Transverse colon (tissue), 4 donors: ENCODE measurements at regions not wholly inside any gene's neighbourhood (a gene's known extent, or its start where the extent isn't known, plus 50 kb on each side); places are given as distances from the start of the nearest gene placed in this dataset.

Source experiments
- DNase-seq: peaks from one replicate; pipeline ENCODE4 v3.0.0-alpha.2; 2019
- H3K27ac ChIP-seq, 4 donors: fragments of 200-600 bp; sonication (generic); 2 replicates each; pipeline ENCODE4 v1.5.1; 2016 to 2018; ENCODE audit warnings: inconsistent platforms in 4 of 4
- H3K27me3 ChIP-seq: fragments of 200-600 bp; sonication (generic); 2 replicates; pipeline ENCODE4 v1.5.1; 2017; ENCODE audit warnings: inconsistent platforms
- H3K36me3 ChIP-seq, 4 donors: fragments of 200-600 bp; sonication (generic); 2 replicates each; pipeline ENCODE4 v1.5.1; 2017 to 2019; ENCODE audit warnings: inconsistent platforms in 4 of 4
- H3K4me1 ChIP-seq, 4 donors: fragments of 200-600 bp; sonication (generic); 2 replicates each; pipeline ENCODE4 v1.5.1; 2017 to 2020; ENCODE audit warnings: inconsistent platforms in 4 of 4
- H3K4me3 ChIP-seq, 4 donors: fragments of 200-600 bp; sonication (generic); 1 replicate in 1 of 4; 2 replicates in 3 of 4; pipeline versions ENCODE4 v1.5.1 to v1.6.1; 2017 to 2019; ENCODE audit warnings: inconsistent platforms in 4 of 4
- H3K9me3 ChIP-seq, 2 donors: fragments of 200-600 bp; sonication (generic); 2 replicates each; pipeline ENCODE4 v1.5.1; 2017 to 2019; ENCODE audit warnings: inconsistent platforms in 2 of 2
- EP300 ChIP-seq: sonication (generic); formaldehyde crosslinking; IDR thresholded peaks from one replicate; pipeline ENCODE4 v1.6.1; 2017; ENCODE audit warnings: antibody characterized with exemption, low read depth
- POLR2A ChIP-seq: fragments of 450-650 bp; IDR thresholded peaks from one replicate; pipeline ENCODE4 v1.6.1; 2016; ENCODE audit warnings: antibody characterized with exemption, mild to moderate bottlenecking, moderate library complexity
- POLR2AphosphoS5 ChIP-seq, 3 donors: sonication (generic); formaldehyde crosslinking; IDR thresholded peaks; one replicate each; pipeline ENCODE4 v1.6.1; 2016; ENCODE audit warnings: antibody characterized with exemption in 3 of 3
- WGBS, 2 donors: methylation state at CpG; one replicate each; pipeline ENCODE4 v1.1.5; 2018; ENCODE audit warnings: low coverage in 1 of 2; 5-methylcytosine and 5-hydroxymethylcytosine counted together
- in situ Hi-C, 4 donors: fragments of 200-750 bp; cut with MboI; loops; one replicate each; pipeline versions ENCODE4 v1.15.0 to v1.15.1; 2017; ENCODE audit warnings: low sequenced_read_pairs in 3 of 4, low pct_ligation_motif_present in 1 of 4, low pct_unique_long_range_greater_than_20kb in 1 of 4
- intact Hi-C: fragments of 100-400 bp; cut with DNase I; formaldehyde crosslinking; loops from one replicate; pipeline ENCODE4 v1.15.1; 2023; ENCODE audit warnings: low total_unique reads
- TF ChIP-seq, protein P1 (sequence below), 5 experiments: fragments of 200-600 bp in 3 of 5; fragments of 450-650 bp in 2 of 5; sonication (generic) in 3 of 5; IDR thresholded peaks; 1 replicate in 2 of 5; 2 replicates in 3 of 5; pipeline ENCODE4 v1.5.1; 2016 to 2017; ENCODE audit warnings: antibody characterized with exemption in 5 of 5, inconsistent platforms in 3 of 5, mild to moderate bottlenecking in 2 of 5, moderate library complexity in 1 of 5

DNA sequence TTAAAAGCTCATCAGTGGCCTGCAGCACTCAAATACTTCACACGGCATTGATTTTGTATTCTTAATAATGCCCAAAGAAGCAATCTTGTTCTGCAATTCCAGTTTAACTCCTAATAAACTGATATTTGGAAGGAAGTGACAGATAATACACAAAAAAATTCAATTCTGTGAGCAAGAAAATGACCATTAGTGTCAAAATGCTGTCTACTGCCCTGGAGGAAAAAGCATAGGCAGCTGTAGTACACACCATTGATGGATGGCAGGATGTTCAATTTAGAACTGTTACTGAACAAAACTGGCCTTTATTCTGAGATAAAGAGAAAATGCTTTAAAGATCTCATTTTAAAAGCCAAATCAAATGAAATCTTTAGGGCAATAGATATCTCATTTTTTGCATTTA, 251.3 kb upstream of the FMN2 start:
- no peak for DNase-seq
- TF ChIP-seq EP300 (no peak), POLR2AphosphoS5 (IDR thresholded peaks at IDR 0.05) (no peak), POLR2A (no peak)
- TF ChIP-seq, protein P1, sequence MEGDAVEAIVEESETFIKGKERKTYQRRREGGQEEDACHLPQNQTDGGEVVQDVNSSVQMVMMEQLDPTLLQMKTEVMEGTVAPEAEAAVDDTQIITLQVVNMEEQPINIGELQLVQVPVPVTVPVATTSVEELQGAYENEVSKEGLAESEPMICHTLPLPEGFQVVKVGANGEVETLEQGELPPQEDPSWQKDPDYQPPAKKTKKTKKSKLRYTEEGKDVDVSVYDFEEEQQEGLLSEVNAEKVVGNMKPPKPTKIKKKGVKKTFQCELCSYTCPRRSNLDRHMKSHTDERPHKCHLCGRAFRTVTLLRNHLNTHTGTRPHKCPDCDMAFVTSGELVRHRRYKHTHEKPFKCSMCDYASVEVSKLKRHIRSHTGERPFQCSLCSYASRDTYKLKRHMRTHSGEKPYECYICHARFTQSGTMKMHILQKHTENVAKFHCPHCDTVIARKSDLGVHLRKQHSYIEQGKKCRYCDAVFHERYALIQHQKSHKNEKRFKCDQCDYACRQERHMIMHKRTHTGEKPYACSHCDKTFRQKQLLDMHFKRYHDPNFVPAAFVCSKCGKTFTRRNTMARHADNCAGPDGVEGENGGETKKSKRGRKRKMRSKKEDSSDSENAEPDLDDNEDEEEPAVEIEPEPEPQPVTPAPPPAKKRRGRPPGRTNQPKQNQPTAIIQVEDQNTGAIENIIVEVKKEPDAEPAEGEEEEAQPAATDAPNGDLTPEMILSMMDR (IDR thresholded peaks at IDR 0.05): no peak
- Histone ChIP-seq H3K27ac (no peak overlapping the region), H3K4me3 (no peak overlapping the region), H3K4me1 (no peaks in the 10 kb centered on the region), H3K9me3 (no peaks in the 10 kb centered on the region), H3K36me3 (no peaks in the 10 kb centered on the region), H3K27me3 (no peaks in the 10 kb centered on the region)
- in situ Hi-C loops: no loop called here
- intact Hi-C loops: no loop called here
- WGBS, 2 donors: 93 to 100% methylated on average over 1 of the region's 1 CpG

DNA sequence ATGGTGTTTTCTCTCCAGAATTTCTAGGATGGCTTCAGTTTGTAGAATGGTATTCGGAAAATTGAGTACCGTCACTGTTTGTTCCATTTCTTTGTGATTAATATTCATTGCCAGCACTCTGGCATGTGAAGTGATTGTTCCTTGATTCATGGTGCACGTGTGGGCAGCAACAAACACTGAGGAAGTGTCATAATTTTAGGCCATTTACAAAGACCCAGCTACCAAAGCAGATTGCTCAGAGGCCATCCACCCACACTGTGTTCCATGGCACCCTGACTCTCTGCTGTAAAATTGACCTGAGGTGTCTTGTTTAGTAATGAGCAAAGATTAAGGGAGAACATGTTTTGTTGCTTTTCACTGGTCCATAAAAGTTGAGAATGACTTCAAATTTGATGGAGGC, 250.9 kb upstream of the FMN2 start:
- Histone ChIP-seq H3K36me3 (no peaks in the 10 kb centered on the region), H3K9me3 (no peaks in the 10 kb centered on the region), H3K4me3 (no peak overlapping the region), H3K4me1 (no peaks in the 10 kb centered on the region), H3K27ac (no peak overlapping the region), H3K27me3 (no peaks in the 10 kb centered on the region)
- WGBS, 2 donors: 85 to 88% methylated on average over 3 of the region's 3 CpGs
- TF ChIP-seq, protein P1 (IDR thresholded peaks at IDR 0.05): no peak
- TF ChIP-seq POLR2A: no peak
- DNase-seq: no peak
- intact Hi-C loops (no loop called here), in situ Hi-C loops (no loop called here)

DNA sequence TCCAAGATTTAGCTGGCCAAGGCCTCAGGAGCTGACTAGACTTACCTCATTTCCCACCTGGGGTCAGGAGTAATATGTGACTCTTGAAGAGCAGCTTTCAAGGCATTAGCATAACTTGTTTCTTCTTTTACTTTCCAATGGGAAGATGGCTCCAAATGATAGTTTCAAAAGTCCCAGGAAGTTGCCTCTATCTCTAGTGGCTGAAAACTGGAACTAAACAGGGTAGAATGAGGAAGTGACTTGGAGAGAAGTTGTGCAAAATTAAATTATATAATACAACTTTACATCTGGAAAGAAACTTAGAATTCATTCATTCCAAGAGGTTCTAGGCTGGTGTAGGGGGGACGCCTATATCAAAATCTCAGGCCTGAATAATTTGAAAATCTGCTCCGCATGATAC, 250.1 kb upstream of the FMN2 start:
- H3K27me3 ChIP-seq: no peaks in the 10 kb centered on the region
- no peak for DNase-seq
- 91 to 94% methylated on average over 2 of the region's 2 CpGs for WGBS, 2 donors
- no peaks in the 10 kb centered on the region for H3K4me1 ChIP-seq
- H3K4me3 ChIP-seq: no peak overlapping the region
- in situ Hi-C loops: no loop called here
- H3K9me3 ChIP-seq: no peaks in the 10 kb centered on the region
- TF ChIP-seq POLR2A (no peak), EP300 (no peak)
- TF ChIP-seq, protein P1 (IDR thresholded peaks at IDR 0.05): no peak
- intact Hi-C loops: no loop called here
- no peak overlapping the region for H3K27ac ChIP-seq
- no peaks in the 10 kb centered on the region for H3K36me3 ChIP-seq

DNA sequence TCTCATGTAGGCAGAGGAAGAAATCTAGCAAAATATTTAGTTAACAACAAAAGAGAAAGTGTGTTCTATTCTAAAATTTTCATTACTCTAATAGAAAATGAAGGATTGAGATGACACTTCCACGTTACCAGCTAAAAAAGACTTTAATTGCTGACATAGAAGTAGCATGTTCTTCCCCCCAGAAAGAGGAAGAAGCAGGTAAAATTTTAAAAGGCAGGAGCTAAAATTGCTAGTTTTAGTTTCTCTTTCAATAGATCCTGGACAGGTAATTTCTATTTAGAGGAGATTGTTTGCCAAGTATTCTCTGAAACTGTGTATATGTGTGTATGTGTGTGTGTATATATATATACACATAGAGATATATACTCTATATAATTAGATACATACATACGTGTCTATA, 248.1 kb upstream of the FMN2 start:
- 50 to 76% methylated on average over 2 of the region's 2 CpGs for WGBS, 2 donors
- Histone ChIP-seq H3K27me3 (no peaks in the 10 kb centered on the region), H3K4me3 (no peak overlapping the region), H3K36me3 (no peaks in the 10 kb centered on the region), H3K27ac (no peak overlapping the region), H3K4me1 (no peaks in the 10 kb centered on the region), H3K9me3 (no peaks in the 10 kb centered on the region)
- intact Hi-C loops (no loop called here), in situ Hi-C loops (no loop called here)
- DNase-seq: no peak
- TF ChIP-seq POLR2AphosphoS5 (IDR thresholded peaks at IDR 0.05): no peak
- TF ChIP-seq, protein P1 (IDR thresholded peaks at IDR 0.05): no peak
- no peak for TF ChIP-seq POLR2A
- TF ChIP-seq EP300: no peak
